Endothelial cell of umbilical vein (primary cell): ENCODE measurements at regions not wholly inside any gene's neighbourhood (a gene's known extent, or its start where the extent isn't known, plus 50 kb on each side); places are given as distances from the start of the nearest gene placed in this dataset.

ENCODE experiments used
- BruUV-seq: library from RNA; stranded (reverse); fragments of 400-500 nt; replicated peaks from 2 replicates; lab custom pipeline; 2021; lab: Mats Ljungman, UMichigan
- CTCF ChIA-PET: fragments of 300-600, 350-600 bp; sonication (Branson Sonifier 250); formaldehyde crosslinking; loops from one replicate; lab custom pipeline; 2021; ENCODE audit warnings: antibody characterized with exemption, inconsistent platforms; lab: Charles Lee
- POLR2A ChIA-PET: fragments of 300-600, 350-600 bp; sonication (Branson Sonifier 250); formaldehyde crosslinking; loops from one replicate; lab custom pipeline; 2021; ENCODE audit warnings: antibody characterized with exemption, inconsistent platforms; lab: Charles Lee
- DNase-seq: peaks from one replicate; pipeline ENCODE4 v3.0.0-alpha.2; 2011; ENCODE audit warnings: low read depth, low spot score
- FAIRE-seq: peaks from 2 replicates; lab custom pipeline; 2011; peaks lifted over from hg19 to GRCh38; lab: Jason Lieb, UNC
- H2AFZ ChIP-seq: 2 replicates; pipeline ENCODE4 v1.6.0; 2012; ENCODE audit warnings: low read depth, low read length, control low read depth, inconsistent platforms
- H3K27ac ChIP-seq: 2 replicates; pipeline ENCODE4 v1.5.1; 2011; ENCODE audit warnings: low read depth, mild to moderate bottlenecking, control low read depth, low read length, moderate library complexity; ENCODE audit not compliant: insufficient read depth
- H3K27me3 ChIP-seq, 2 experiments: 2 replicates each; pipeline versions ENCODE4 v1.6.0 to v1.6.1; 2011; ENCODE audit warnings: low read length in 2 of 2, mixed read lengths in 1 of 2; ENCODE audit not compliant: control insufficient read depth in 2 of 2, insufficient read depth in 2 of 2
- H3K36me3 ChIP-seq, 2 experiments: 2 replicates in 1 of 2; 3 replicates in 1 of 2; pipeline ENCODE4 v1.5.1; 2011; ENCODE audit warnings: low read length in 2 of 2, mild to moderate bottlenecking in 1 of 2, moderate library complexity in 1 of 2; ENCODE audit not compliant: control insufficient read depth in 2 of 2, insufficient read depth in 2 of 2; ENCODE audit errors: extremely low read depth in 1 of 2
- H3K4me1 ChIP-seq: 3 replicates; pipeline ENCODE4 v1.5.1; 2011; ENCODE audit warnings: mild to moderate bottlenecking, low read length; ENCODE audit not compliant: control insufficient read depth, insufficient read depth; ENCODE audit errors: extremely low read depth
- H3K4me2 ChIP-seq: 2 replicates; pipeline ENCODE4 v1.6.1; 2011; ENCODE audit warnings: low read length, control low read depth, mixed read lengths; ENCODE audit not compliant: insufficient read depth
- H3K4me3 ChIP-seq, 3 experiments: fragments of 200-600 bp in 1 of 3; sonication (generic), shearing (Covaris generic) in 1 of 3; replicated peaks in 1 of 3; 2 replicates each; pipeline ENCODE4 v1.5.1; 2011 to 2016; ENCODE audit warnings: control low read depth in 3 of 3, low read length in 3 of 3, mild to moderate bottlenecking in 2 of 3, inconsistent platforms in 1 of 3, low read depth in 1 of 3, moderate library complexity in 1 of 3; ENCODE audit not compliant: insufficient read depth in 1 of 3
- H3K79me2 ChIP-seq: 2 replicates; pipeline ENCODE4 v1.6.0; 2012; ENCODE audit warnings: low read length, inconsistent platforms; ENCODE audit not compliant: control insufficient read depth, insufficient read depth
- H3K9ac ChIP-seq: replicated peaks from 2 replicates; pipeline ENCODE3; 2011; ENCODE audit warnings: low read length, control low read depth; ENCODE audit not compliant: insufficient read depth; ENCODE audit errors: extremely low read depth
- H3K9me1 ChIP-seq: replicated peaks from 3 replicates; pipeline ENCODE4 v1.6.0; 2011; ENCODE audit warnings: mild to moderate bottlenecking, low read length; ENCODE audit not compliant: control insufficient read depth, insufficient read depth; ENCODE audit errors: extremely low read depth
- H3K9me3 ChIP-seq: replicated peaks from 2 replicates; pipeline ENCODE4 v1.5.1; 2012; ENCODE audit warnings: low read length, inconsistent platforms; ENCODE audit not compliant: control insufficient read depth, insufficient read depth
- H4K20me1 ChIP-seq: replicated peaks from 2 replicates; pipeline ENCODE3; 2011; ENCODE audit warnings: mild to moderate bottlenecking, low read length; ENCODE audit not compliant: control insufficient read depth, insufficient read depth; ENCODE audit errors: extremely low read depth
- CTCF ChIP-seq, 2 donors: IDR thresholded peaks; 1 replicate in 1 of 2; 2 replicates in 1 of 2; pipeline ENCODE4 v1.5.1; 2011; ENCODE audit warnings: low read length in 2 of 2, mild to moderate bottlenecking in 2 of 2, moderate library complexity in 2 of 2, control low read depth in 1 of 2, inconsistent platforms in 1 of 2, low read depth in 1 of 2; ENCODE audit not compliant: insufficient read depth in 1 of 2; ENCODE audit errors: extremely low read depth in 1 of 2
- EZH2 ChIP-seq: IDR thresholded peaks from 2 replicates; pipeline ENCODE4 v1.6.1; 2012; ENCODE audit warnings: borderline replicate concordance, low read depth, mild to moderate bottlenecking, moderate library complexity, low read length, inconsistent platforms; ENCODE audit not compliant: severe bottlenecking
- FOS ChIP-seq: IDR thresholded peaks from 2 replicates; pipeline ENCODE4 v1.6.1; 2011; ENCODE audit warnings: mild to moderate bottlenecking, low read length, moderate library complexity, borderline replicate concordance; ENCODE audit not compliant: insufficient read depth
- GATA2 ChIP-seq: IDR thresholded peaks from 2 replicates; pipeline ENCODE4 v1.7.0; 2011; ENCODE audit warnings: low read depth, mild to moderate bottlenecking, moderate library complexity, mixed read lengths, low read length; ENCODE audit not compliant: insufficient read length, insufficient read depth
- JUN ChIP-seq: IDR thresholded peaks from 2 replicates; pipeline ENCODE4 v1.6.1; 2011; ENCODE audit warnings: borderline replicate concordance, low read depth; ENCODE audit not compliant: insufficient read length, insufficient read depth
- MYC ChIP-seq: IDR thresholded peaks from one replicate; pipeline ENCODE4 v1.6.1; 2011; ENCODE audit warnings: mild to moderate bottlenecking, low read depth, low read length
- POLR2A ChIP-seq: IDR thresholded peaks from 2 replicates; pipeline ENCODE4 v1.6.1; 2012; ENCODE audit warnings: low read depth, mild to moderate bottlenecking, control low read depth, low read length
- POLR2AphosphoS5 ChIP-seq: IDR thresholded peaks from 2 replicates; pipeline ENCODE4 v1.6.1; 2012; ENCODE audit warnings: low read depth, mild to moderate bottlenecking, control low read depth, low read length, moderate library complexity; ENCODE audit not compliant: insufficient read depth
- dilution Hi-C: fragments of 300-500 bp; cut with MboI; formaldehyde crosslinking; loops from one replicate; pipeline ENCODE4 v1.15.0; 2019; ENCODE audit warnings: low sequenced_read_pairs; ENCODE audit not compliant: extremely low pct_ligation_motif_present
- intact Hi-C: fragments of 100-400 bp; cut with micrococcal nuclease; formaldehyde crosslinking; loops from one replicate; pipeline ENCODE4 v1.10.0; 2022
- TF ChIP-seq, protein P1 (sequence below): IDR thresholded peaks from 2 replicates; pipeline ENCODE4 v1.6.1; 2011; ENCODE audit not compliant: insufficient read depth, insufficient read length

- Histone ChIP-seq H3K9me1 (no peaks in the 10 kb centered on the region), H3K9me3 (no peaks in the 10 kb centered on the region), H2AFZ (no peak overlapping the region), H3K4me1 (no peaks in the 10 kb centered on the region), H3K27ac (no peak overlapping the region), H3K4me3 (no peak overlapping the region), H3K27me3 (no peaks in the 10 kb centered on the region), H3K9ac (no peak overlapping the region), H3K36me3 (no peaks in the 10 kb centered on the region), H3K79me2 (no peaks in the 10 kb centered on the region), H4K20me1 (no peaks in the 10 kb centered on the region), H3K4me2 (no peak overlapping the region)
- ChIA-PET CTCF (no interaction called here), POLR2A (no interaction called here)
- TF ChIP-seq, protein P1, sequence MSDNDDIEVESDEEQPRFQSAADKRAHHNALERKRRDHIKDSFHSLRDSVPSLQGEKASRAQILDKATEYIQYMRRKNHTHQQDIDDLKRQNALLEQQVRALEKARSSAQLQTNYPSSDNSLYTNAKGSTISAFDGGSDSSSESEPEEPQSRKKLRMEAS, result no peak
- TF ChIP-seq POLR2AphosphoS5 (no peak), POLR2A (no peak), GATA2 (no peak), FOS (no peak), CTCF (IDR thresholded peaks at IDR 0.05; ENCODE audit: extremely low read depth in 1 of 2, insufficient read depth in 1 of 2, low read depth in 1 of 2, low read length in 2 of 2) (no peak), EZH2 (no peak), JUN (no peak), MYC (no peak)
- DNase-seq (no peak), FAIRE-seq (no peak)
- BruUV-seq, result no TSS peak
- dilution Hi-C loops, result no loop called here
- intact Hi-C loops, result no loop called here
These were observed 122.4 kb downstream of the AASDH start for GRCh38 chr4:56264873-56265272.
